ENCODE measurements at regions not wholly inside any gene's neighbourhood (a gene's known extent, or its start where the extent isn't known, plus 50 kb on each side); places are given as distances from the start of the nearest gene placed in this dataset.

GRCh38 chr18:14971461-14972185 lies 223.7 kb downstream of the ANKRD30B start:
- TF ChIP-seq, protein P1, sequence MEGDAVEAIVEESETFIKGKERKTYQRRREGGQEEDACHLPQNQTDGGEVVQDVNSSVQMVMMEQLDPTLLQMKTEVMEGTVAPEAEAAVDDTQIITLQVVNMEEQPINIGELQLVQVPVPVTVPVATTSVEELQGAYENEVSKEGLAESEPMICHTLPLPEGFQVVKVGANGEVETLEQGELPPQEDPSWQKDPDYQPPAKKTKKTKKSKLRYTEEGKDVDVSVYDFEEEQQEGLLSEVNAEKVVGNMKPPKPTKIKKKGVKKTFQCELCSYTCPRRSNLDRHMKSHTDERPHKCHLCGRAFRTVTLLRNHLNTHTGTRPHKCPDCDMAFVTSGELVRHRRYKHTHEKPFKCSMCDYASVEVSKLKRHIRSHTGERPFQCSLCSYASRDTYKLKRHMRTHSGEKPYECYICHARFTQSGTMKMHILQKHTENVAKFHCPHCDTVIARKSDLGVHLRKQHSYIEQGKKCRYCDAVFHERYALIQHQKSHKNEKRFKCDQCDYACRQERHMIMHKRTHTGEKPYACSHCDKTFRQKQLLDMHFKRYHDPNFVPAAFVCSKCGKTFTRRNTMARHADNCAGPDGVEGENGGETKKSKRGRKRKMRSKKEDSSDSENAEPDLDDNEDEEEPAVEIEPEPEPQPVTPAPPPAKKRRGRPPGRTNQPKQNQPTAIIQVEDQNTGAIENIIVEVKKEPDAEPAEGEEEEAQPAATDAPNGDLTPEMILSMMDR (conservative IDR thresholded peaks at IDR 0.05 in 1 of 2, IDR thresholded peaks at IDR 0.05 in 1 of 2; ENCODE audit: low read depth in 1 of 2, low read length in 2 of 2) = no peak
- no peak for TF ChIP-seq EZH2 (IDR thresholded peaks at IDR 0.05; ENCODE audit: low read length, missing control alignments)

All from fibroblast of lung (primary cell).